Mammary epithelial cell (primary cell): ENCODE measurements at regions not wholly inside any gene's neighbourhood (a gene's known extent, or its start where the extent isn't known, plus 50 kb on each side); places are given as distances from the start of the nearest gene placed in this dataset.

Source experiments
- EZH2 ChIP-seq: IDR thresholded peaks from 2 replicates; pipeline ENCODE4 v1.6.1; 2012; ENCODE audit warnings: low read length, inconsistent platforms, borderline replicate concordance
- TF ChIP-seq, protein P1 (sequence below), 2 donors: IDR thresholded peaks in 1 of 2; conservative IDR thresholded peaks in 1 of 2; 2 replicates each; pipeline ENCODE4 v1.5.1; 2011 to 2012; ENCODE audit warnings: inconsistent platforms in 2 of 2, low read length in 2 of 2, mild to moderate bottlenecking in 2 of 2, control low read depth in 1 of 2, low read depth in 1 of 2; ENCODE audit not compliant: insufficient read depth in 1 of 2; ENCODE audit errors: extremely low read depth in 1 of 2

DNA sequence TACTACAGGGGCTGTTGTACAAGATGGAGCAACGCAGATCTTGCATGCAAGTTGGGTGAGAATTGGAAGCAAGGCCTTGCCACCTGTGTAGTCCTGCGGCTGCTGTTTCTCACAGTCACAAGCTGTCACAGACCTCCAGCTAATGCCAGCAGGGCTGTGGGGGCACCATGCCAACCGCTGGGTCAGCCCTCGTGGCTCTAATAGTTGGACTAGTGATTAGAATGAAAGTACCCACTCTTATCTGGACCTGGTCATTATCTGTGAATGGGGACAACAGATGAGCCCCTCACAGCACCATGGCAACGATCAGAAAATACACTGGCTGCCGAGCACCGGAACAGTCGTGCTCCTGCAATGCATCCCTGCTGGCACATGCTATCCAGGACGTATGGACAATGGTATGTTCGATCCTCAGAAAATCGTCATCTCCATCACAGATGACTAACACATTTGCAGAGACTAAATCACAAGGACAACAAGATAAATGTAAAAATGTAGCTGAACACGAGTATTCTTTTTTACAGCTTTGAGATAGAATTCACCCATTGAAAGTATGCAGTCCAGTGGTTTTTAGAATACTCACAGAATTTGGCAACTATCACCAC, 80.4 kb upstream of the CALN1 start:
- TF ChIP-seq, protein P1, sequence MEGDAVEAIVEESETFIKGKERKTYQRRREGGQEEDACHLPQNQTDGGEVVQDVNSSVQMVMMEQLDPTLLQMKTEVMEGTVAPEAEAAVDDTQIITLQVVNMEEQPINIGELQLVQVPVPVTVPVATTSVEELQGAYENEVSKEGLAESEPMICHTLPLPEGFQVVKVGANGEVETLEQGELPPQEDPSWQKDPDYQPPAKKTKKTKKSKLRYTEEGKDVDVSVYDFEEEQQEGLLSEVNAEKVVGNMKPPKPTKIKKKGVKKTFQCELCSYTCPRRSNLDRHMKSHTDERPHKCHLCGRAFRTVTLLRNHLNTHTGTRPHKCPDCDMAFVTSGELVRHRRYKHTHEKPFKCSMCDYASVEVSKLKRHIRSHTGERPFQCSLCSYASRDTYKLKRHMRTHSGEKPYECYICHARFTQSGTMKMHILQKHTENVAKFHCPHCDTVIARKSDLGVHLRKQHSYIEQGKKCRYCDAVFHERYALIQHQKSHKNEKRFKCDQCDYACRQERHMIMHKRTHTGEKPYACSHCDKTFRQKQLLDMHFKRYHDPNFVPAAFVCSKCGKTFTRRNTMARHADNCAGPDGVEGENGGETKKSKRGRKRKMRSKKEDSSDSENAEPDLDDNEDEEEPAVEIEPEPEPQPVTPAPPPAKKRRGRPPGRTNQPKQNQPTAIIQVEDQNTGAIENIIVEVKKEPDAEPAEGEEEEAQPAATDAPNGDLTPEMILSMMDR (conservative IDR thresholded peaks at IDR 0.05 in 1 of 2, IDR thresholded peaks at IDR 0.05 in 1 of 2; ENCODE audit: extremely low read depth in 1 of 2, insufficient read depth in 1 of 2, low read depth in 1 of 2, low read length in 2 of 2): no peak
- no peak for TF ChIP-seq EZH2
